ENCODE measurements at regions not wholly inside any gene's neighbourhood (a gene's known extent, or its start where the extent isn't known, plus 50 kb on each side); places are given as distances from the start of the nearest gene placed in this dataset.

DNA sequence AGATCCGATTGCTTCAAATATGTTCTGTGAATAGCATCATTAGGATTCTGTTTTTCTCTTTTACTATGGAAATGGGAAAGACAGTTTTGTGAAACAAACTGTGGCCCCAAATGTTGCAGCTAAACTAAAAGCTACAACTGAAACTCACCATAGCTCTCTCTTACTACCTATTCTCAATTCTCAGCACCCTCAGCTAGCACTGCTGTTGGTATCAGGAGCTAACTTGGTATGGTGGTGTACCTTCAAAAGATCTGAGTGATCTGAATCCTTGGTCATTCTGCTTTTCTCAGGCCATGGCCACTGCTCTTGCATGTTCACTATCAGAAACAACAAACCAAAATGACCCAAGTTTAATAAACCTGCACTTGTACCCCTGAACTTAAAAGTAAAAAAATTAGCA lies 1208.0 kb downstream of the SORCS1 start:
- no peaks in the 10 kb centered on the region for H3K36me3 Mint-ChIP-seq (ENCODE audit: insufficient read depth, unreplicated experiment)
- Histone ChIP-seq H3K4me3 (ENCODE audit: low read depth, low read length) (no peak overlapping the region), H3K4me1 (no peaks in the 10 kb centered on the region), H3K27me3 (replicated peaks; ENCODE audit: control insufficient read depth, insufficient read depth, low read length) (no peaks in the 10 kb centered on the region), H3K36me3 (ENCODE audit: control insufficient read depth, insufficient read depth, low read length) (no peaks in the 10 kb centered on the region), H3K9me3 (no peaks in the 10 kb centered on the region)
- H3K4me1 Mint-ChIP-seq (ENCODE audit: low read depth, unreplicated experiment), result no peaks in the 10 kb centered on the region
- ChIA-PET POLR2A (no interaction called here), CTCF (no interaction called here)
- intact Hi-C loops (cut with micrococcal nuclease; ENCODE audit: unreplicated experiment), result no loop called here
- H3K4me3 Mint-ChIP-seq (ENCODE audit: unreplicated experiment), result no peak overlapping the region
- no peak overlapping the region for H3K27ac Mint-ChIP-seq (ENCODE audit: unreplicated experiment)
- TF ChIP-seq, protein P1, sequence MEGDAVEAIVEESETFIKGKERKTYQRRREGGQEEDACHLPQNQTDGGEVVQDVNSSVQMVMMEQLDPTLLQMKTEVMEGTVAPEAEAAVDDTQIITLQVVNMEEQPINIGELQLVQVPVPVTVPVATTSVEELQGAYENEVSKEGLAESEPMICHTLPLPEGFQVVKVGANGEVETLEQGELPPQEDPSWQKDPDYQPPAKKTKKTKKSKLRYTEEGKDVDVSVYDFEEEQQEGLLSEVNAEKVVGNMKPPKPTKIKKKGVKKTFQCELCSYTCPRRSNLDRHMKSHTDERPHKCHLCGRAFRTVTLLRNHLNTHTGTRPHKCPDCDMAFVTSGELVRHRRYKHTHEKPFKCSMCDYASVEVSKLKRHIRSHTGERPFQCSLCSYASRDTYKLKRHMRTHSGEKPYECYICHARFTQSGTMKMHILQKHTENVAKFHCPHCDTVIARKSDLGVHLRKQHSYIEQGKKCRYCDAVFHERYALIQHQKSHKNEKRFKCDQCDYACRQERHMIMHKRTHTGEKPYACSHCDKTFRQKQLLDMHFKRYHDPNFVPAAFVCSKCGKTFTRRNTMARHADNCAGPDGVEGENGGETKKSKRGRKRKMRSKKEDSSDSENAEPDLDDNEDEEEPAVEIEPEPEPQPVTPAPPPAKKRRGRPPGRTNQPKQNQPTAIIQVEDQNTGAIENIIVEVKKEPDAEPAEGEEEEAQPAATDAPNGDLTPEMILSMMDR (IDR thresholded peaks at IDR 0.05; ENCODE audit: insufficient read depth in 1 of 2, low read depth in 1 of 2, low read length in 1 of 2, severe bottlenecking in 1 of 2, unreplicated experiment in 1 of 2), result no peak
- no peak for DNase-seq
- H3K9me3 Mint-ChIP-seq (ENCODE audit: unreplicated experiment), result no peaks in the 10 kb centered on the region
- no TSS peak for BruUV-seq (replicated peaks)
- H3K27me3 Mint-ChIP-seq (ENCODE audit: insufficient read depth, unreplicated experiment), result no peaks in the 10 kb centered on the region

DNA sequence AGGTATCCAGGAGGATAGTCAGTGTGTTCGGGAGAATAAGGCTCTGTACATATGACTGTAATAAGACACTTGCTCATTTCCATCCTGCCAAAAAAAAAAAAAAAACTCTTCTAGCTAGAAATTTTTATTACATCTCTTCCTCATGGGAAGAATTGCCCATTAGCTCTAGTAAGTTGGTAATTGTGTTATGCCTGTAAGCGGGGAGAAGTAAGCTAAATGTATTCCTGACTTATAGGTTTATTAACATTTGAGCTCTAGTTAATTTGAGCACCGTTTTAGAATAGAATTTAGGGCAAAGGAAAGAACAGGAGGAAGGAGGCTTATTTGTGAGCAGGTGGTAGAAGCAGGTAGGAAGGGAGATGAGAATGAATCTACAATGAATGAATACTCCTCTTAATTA lies 1210.6 kb downstream of the SORCS1 start:
- CTCF ChIA-PET, result interaction anchor here (0.7 kb wide), 1 partner anchor 86 kb away, joined by 4 read pairs; no protein-coding TSS in a partner anchor
- POLR2A ChIA-PET, result no interaction called here

DNA sequence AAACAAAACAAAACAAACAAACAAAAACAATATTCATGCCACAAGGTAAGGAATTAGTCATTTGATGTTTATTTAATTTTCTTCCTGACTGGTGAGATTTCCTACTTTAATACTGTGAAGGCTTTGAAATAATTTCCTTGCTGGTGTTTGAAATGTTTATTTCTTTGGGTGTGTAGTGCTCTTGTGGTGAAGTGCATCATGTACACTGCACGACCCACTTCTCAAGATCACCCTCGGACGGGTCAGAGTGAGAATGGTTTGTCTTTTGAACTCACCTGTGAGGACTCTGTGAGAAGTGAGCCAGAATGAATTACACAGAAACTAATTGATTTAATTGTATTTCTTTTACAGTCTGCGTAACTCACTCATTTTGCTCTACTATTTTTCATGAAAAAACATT lies 1211.5 kb downstream of the SORCS1 start:
- TF ChIP-seq, protein P1 (IDR thresholded peaks at IDR 0.05; ENCODE audit: insufficient read depth in 1 of 2, low read depth in 1 of 2, low read length in 1 of 2, severe bottlenecking in 1 of 2, unreplicated experiment in 1 of 2), result no peak
- no TSS peak for BruUV-seq (replicated peaks)
- H3K4me3 ChIP-seq (ENCODE audit: low read depth, low read length), result no peak overlapping the region

More for the DNA sequence above, 1210.6 kb downstream of the SORCS1 start:
- Mint-ChIP-seq H3K9me3 (ENCODE audit: unreplicated experiment) (no peaks in the 10 kb centered on the region), H3K4me1 (ENCODE audit: low read depth, unreplicated experiment) (no peaks in the 10 kb centered on the region), H3K4me3 (ENCODE audit: unreplicated experiment) (no peak overlapping the region), H3K27me3 (ENCODE audit: insufficient read depth, unreplicated experiment) (no peaks in the 10 kb centered on the region), H3K36me3 (ENCODE audit: insufficient read depth, unreplicated experiment) (no peaks in the 10 kb centered on the region), H3K27ac (ENCODE audit: unreplicated experiment) (no peak overlapping the region)
- TF ChIP-seq, protein P1 (IDR thresholded peaks at IDR 0.05; ENCODE audit: insufficient read depth in 1 of 2, low read depth in 1 of 2, low read length in 1 of 2, severe bottlenecking in 1 of 2, unreplicated experiment in 1 of 2), result no peak
- Histone ChIP-seq H3K27me3 (replicated peaks; ENCODE audit: control insufficient read depth, insufficient read depth, low read length) (no peaks in the 10 kb centered on the region), H3K9me3 (no peaks in the 10 kb centered on the region), H3K4me3 (ENCODE audit: low read depth, low read length) (no peak overlapping the region), H3K36me3 (ENCODE audit: control insufficient read depth, insufficient read depth, low read length) (no peaks in the 10 kb centered on the region), H3K4me1 (no peaks in the 10 kb centered on the region)
- intact Hi-C loops (cut with micrococcal nuclease; ENCODE audit: unreplicated experiment), result no loop called here
- no TSS peak for BruUV-seq (replicated peaks)
- no peak for DNase-seq

More for the DNA sequence above, 1211.5 kb downstream of the SORCS1 start:
- H3K4me1 Mint-ChIP-seq (ENCODE audit: low read depth, unreplicated experiment), result no peaks in the 10 kb centered on the region
- H3K36me3 Mint-ChIP-seq (ENCODE audit: insufficient read depth, unreplicated experiment), result no peaks in the 10 kb centered on the region
- Histone ChIP-seq H3K36me3 (ENCODE audit: control insufficient read depth, insufficient read depth, low read length) (no peaks in the 10 kb centered on the region), H3K4me1 (no peaks in the 10 kb centered on the region), H3K27me3 (replicated peaks; ENCODE audit: control insufficient read depth, insufficient read depth, low read length) (no peaks in the 10 kb centered on the region), H3K9me3 (no peaks in the 10 kb centered on the region)
- no peak for DNase-seq
- no peaks in the 10 kb centered on the region for H3K9me3 Mint-ChIP-seq (ENCODE audit: unreplicated experiment)
- intact Hi-C loops (cut with micrococcal nuclease; ENCODE audit: unreplicated experiment), result no loop called here
- ChIA-PET POLR2A (no interaction called here), CTCF (no interaction called here)
- no peak overlapping the region for H3K4me3 Mint-ChIP-seq (ENCODE audit: unreplicated experiment)
- H3K27me3 Mint-ChIP-seq (ENCODE audit: insufficient read depth, unreplicated experiment), result no peaks in the 10 kb centered on the region
- H3K27ac Mint-ChIP-seq (ENCODE audit: unreplicated experiment), result no peak overlapping the region

All from Caco-2 (cell line).